SK-N-SH (cell line): ENCODE measurements at regions not wholly inside any gene's neighbourhood (a gene's known extent, or its start where the extent isn't known, plus 50 kb on each side); places are given as distances from the start of the nearest gene placed in this dataset.
A peak's percentile ranks its signal among the peaks of the same experiment; 100 is the strongest.

Experiments used
- CTCF ChIA-PET: fragments of 300-600, 350-600 bp; formaldehyde crosslinking; extraction: SDS; loops from one replicate; lab custom pipeline; 2021; lab: Yijun Ruan, JAX
- POLR2A ChIA-PET: fragments of 350-600 bp; sonication (Branson Sonifier 250); formaldehyde crosslinking; extraction: SDS; loops from one replicate; lab custom pipeline; 2020; ENCODE audit warnings: antibody characterized with exemption, inconsistent platforms; lab: Yijun Ruan, JAX
- DNase-seq: peaks from one replicate; pipeline ENCODE4 v3.0.0; 2012
- H2AFZ ChIP-seq: fragments of 200-600 bp; sonication (generic); 2 replicates; pipeline ENCODE4 v1.8.1; 2016; ENCODE audit warnings: antibody characterized with exemption, mild to moderate bottlenecking, low read depth
- H3F3A ChIP-seq: fragments of 200-600 bp; sonication (generic); replicated peaks from 2 replicates; pipeline ENCODE3; 2016; ENCODE audit warnings: antibody characterized with exemption, mild to moderate bottlenecking; ENCODE audit not compliant: insufficient read depth
- H3K27ac ChIP-seq, 2 experiments: fragments of 200-500 bp in 1 of 2; fragments of 200-600 bp in 1 of 2; sonication (Bioruptor generic) in 1 of 2; sonication (generic), shearing (Covaris generic) in 1 of 2; 2 replicates each; pipeline versions ENCODE4 v1.5.1 to v1.6.1; 2014 to 2016; ENCODE audit warnings: low read depth in 2 of 2, inconsistent platforms in 1 of 2, low read length in 1 of 2, mild to moderate bottlenecking in 1 of 2, mixed read lengths in 1 of 2
- H3K27me3 ChIP-seq: fragments of 200-600 bp; sonication (generic), shearing (Covaris generic); 2 replicates; pipeline ENCODE4 v1.6.1; 2016; ENCODE audit warnings: mixed run types; ENCODE audit not compliant: insufficient read depth
- H3K36me3 ChIP-seq, 2 experiments: fragments of 200-500 bp in 1 of 2; fragments of 200-600 bp in 1 of 2; sonication (Bioruptor generic) in 1 of 2; sonication (generic) in 1 of 2; replicated peaks in 1 of 2; 2 replicates each; pipeline versions ENCODE3 to v1.5.1; 2014 to 2016; ENCODE audit warnings: low read length in 1 of 2, mild to moderate bottlenecking in 1 of 2; ENCODE audit not compliant: insufficient read depth in 2 of 2, control insufficient read depth in 1 of 2
- H3K4me1 ChIP-seq, 2 experiments: fragments of 200-500 bp in 1 of 2; fragments of 200-600 bp in 1 of 2; sonication (Bioruptor generic) in 1 of 2; sonication (generic), shearing (Covaris generic) in 1 of 2; 2 replicates each; pipeline versions ENCODE4 v1.5.1 to v1.6.1; 2014 to 2016; ENCODE audit warnings: low read depth in 1 of 2, low read length in 1 of 2, mixed run types in 1 of 2; ENCODE audit not compliant: insufficient read depth in 2 of 2, control insufficient read depth in 1 of 2
- H3K4me2 ChIP-seq: fragments of 200-600 bp; sonication (generic), shearing (Covaris generic); 2 replicates; pipeline ENCODE4 v1.6.1; 2017; ENCODE audit warnings: mixed run types
- H3K4me3 ChIP-seq, 2 experiments: fragments of 200-500 bp in 1 of 2; fragments of 200-600 bp in 1 of 2; sonication (Bioruptor generic) in 1 of 2; sonication (generic), shearing (Covaris generic) in 1 of 2; 2 replicates each; pipeline versions ENCODE4 v1.5.1 to v1.8.1; 2014 to 2016; ENCODE audit warnings: low read depth in 2 of 2, inconsistent platforms in 1 of 2, low read length in 1 of 2, mild to moderate bottlenecking in 1 of 2, mixed read lengths in 1 of 2, moderate library complexity in 1 of 2
- H3K79me2 ChIP-seq: fragments of 200-600 bp; sonication (generic); 2 replicates; pipeline ENCODE4 v1.8.1; 2017; ENCODE audit warnings: mild to moderate bottlenecking; ENCODE audit not compliant: insufficient read depth
- H3K9ac ChIP-seq: fragments of 200-600 bp; sonication (generic); 2 replicates; pipeline ENCODE4 v1.6.1; 2017; ENCODE audit warnings: mixed run types
- H3K9me2 ChIP-seq: fragments of 200-600 bp; sonication (generic); 2 replicates; pipeline ENCODE4 v1.6.1; 2017; ENCODE audit warnings: mixed run types
- H3K9me3 ChIP-seq: fragments of 200-600 bp; sonication (generic); 2 replicates; pipeline ENCODE4 v1.6.1; 2017; ENCODE audit warnings: mixed run types, mild to moderate bottlenecking, moderate library complexity
- H4K20me1 ChIP-seq: fragments of 200-600 bp; sonication (generic); 2 replicates; pipeline ENCODE4 v1.6.1; 2017; ENCODE audit warnings: mild to moderate bottlenecking, mixed run types; ENCODE audit not compliant: insufficient read depth
- CTCF ChIP-seq: fragments of 200-600 bp; sonication (generic); IDR thresholded peaks from 2 replicates; pipeline ENCODE4 v1.6.1; 2017; ENCODE audit warnings: antibody characterized with exemption, mild to moderate bottlenecking, moderate library complexity
- EP300 ChIP-seq, 2 experiments: IDR thresholded peaks; 2 replicates each; pipeline versions ENCODE4 v1.4.0 to v1.6.1; 2012; ENCODE audit warnings: borderline replicate concordance in 1 of 2, low read depth in 1 of 2, low read length in 1 of 2
- FOSL2 ChIP-seq: IDR thresholded peaks from 2 replicates; pipeline ENCODE4 v1.4.0; 2012; ENCODE audit warnings: low read depth, mild to moderate bottlenecking, moderate library complexity, borderline replicate concordance
- FOXJ3 ChIP-seq: sonication (generic); formaldehyde crosslinking; IDR thresholded peaks from 2 replicates; pipeline ENCODE4 v1.5.1; 2020; ENCODE audit warnings: mild to moderate bottlenecking, missing genetic modification reagents
- JUND ChIP-seq: IDR thresholded peaks from 2 replicates; pipeline ENCODE4 v1.4.0; 2012
- NRF1 ChIP-seq: IDR thresholded peaks from 2 replicates; pipeline ENCODE4 v1.6.1; 2012; ENCODE audit warnings: low read depth, mild to moderate bottlenecking, low read length
- POLR2AphosphoS5 ChIP-seq: IDR thresholded peaks from 2 replicates; pipeline ENCODE4 v1.6.1; 2012; ENCODE audit warnings: low read depth, low read length
- RAD21 ChIP-seq: IDR thresholded peaks from 2 replicates; pipeline ENCODE4 v1.6.1; 2012; ENCODE audit warnings: mild to moderate bottlenecking, low read length
- RCOR1 ChIP-seq: fragments of 150-350 bp; IDR thresholded peaks from 2 replicates; pipeline ENCODE4 v1.6.1; 2017; ENCODE audit warnings: antibody characterized with exemption, low read length
- RFX5 ChIP-seq: IDR thresholded peaks from 2 replicates; pipeline ENCODE4 v1.6.1; 2012; ENCODE audit warnings: mild to moderate bottlenecking, improper control_type of control experiment, low read length
- RXRA ChIP-seq: IDR thresholded peaks from 2 replicates; pipeline ENCODE4 v1.4.0; 2012; ENCODE audit warnings: low read depth, mild to moderate bottlenecking, borderline replicate concordance
- SMC3 ChIP-seq: IDR thresholded peaks from 2 replicates; pipeline ENCODE4 v1.6.1; 2012; ENCODE audit warnings: low read depth, low read length, improper control_type of control experiment
- TCF12 ChIP-seq: IDR thresholded peaks from 2 replicates; pipeline ENCODE4 v1.4.0; 2012
- USF1 ChIP-seq: IDR thresholded peaks from 2 replicates; pipeline ENCODE4 v1.4.0; 2012; ENCODE audit warnings: low read depth, borderline replicate concordance
- YY1 ChIP-seq: IDR thresholded peaks from 2 replicates; pipeline ENCODE4 v1.4.0; 2012; ENCODE audit warnings: low read depth, mild to moderate bottlenecking
- WGBS: methylation state at CpG from one replicate; pipeline ENCODE4 v1.1.6; 2017; ENCODE audit warnings: low lambda C conversion rate; 5-methylcytosine and 5-hydroxymethylcytosine counted together
- TF ChIP-seq, protein P1 (sequence below): IDR thresholded peaks from 2 replicates; pipeline ENCODE4 v1.4.0; 2012; ENCODE audit warnings: low read depth
- TF ChIP-seq, protein P2 (sequence below): IDR thresholded peaks from 2 replicates; pipeline ENCODE4 v1.6.1; 2012; ENCODE audit warnings: mild to moderate bottlenecking, low read depth, low read length, moderate library complexity
- TF ChIP-seq, protein P3 (sequence below): IDR thresholded peaks from 2 replicates; pipeline ENCODE4 v1.4.0; 2012; ENCODE audit warnings: low read depth, borderline replicate concordance

DNA sequence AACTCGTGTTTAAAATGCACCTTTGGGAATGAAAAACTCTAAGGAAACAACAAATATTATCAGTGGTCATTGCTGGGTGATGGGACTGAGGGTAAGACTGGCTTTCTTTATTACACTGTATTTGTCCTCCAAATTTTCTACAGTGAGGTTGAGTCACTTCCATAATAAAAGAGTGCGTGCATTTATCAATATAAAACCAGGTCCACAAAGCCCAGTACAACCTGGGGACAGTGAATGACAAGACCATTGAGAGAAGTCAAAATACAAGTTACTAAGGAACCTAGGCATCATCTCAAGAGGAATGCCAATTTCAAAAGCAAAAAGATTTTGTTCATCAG is 76.4 kb downstream of the MAGED4 start:
- 15% methylated on average over 2 of the region's 2 CpGs for WGBS
- Histone ChIP-seq H3K36me3 (no peaks in the 10 kb centered on the region), H3K4me1 (peaks cover 0 to 8% of the 10 kb centered on the region in 2 experiments; a peak in 2 of 4 replicates), H3K27ac (no peak overlapping the region; a peak in 1 of 4 replicates), H3F3A (no peaks in the 10 kb centered on the region), H3K4me3 (peak overlapping the region; percentile 74 to 83), H3K79me2 (no peaks in the 10 kb centered on the region), H3K9me2 (no peaks in the 10 kb centered on the region), H3K27me3 (no peaks in the 10 kb centered on the region), H3K9ac (no peak overlapping the region), H4K20me1 (no peaks in the 10 kb centered on the region), H3K4me2 (peak overlapping the region; percentile 72), H2AFZ (peak overlapping the region; percentile 91), H3K9me3 (no peaks in the 10 kb centered on the region)
- TF ChIP-seq SMC3 (no peak), RFX5 (no peak), NRF1 (no peak), USF1 (no peak), JUND (no peak), TCF12 (no peak), EP300 (IDR thresholded peaks at IDR 0.05; ENCODE audit: borderline replicate concordance in 1 of 2, low read depth in 1 of 2, low read length in 1 of 2) (no peak), YY1 (no peak), RAD21 (no peak), FOXJ3 (no peak)
- POLR2A ChIA-PET, result no interaction called here
- DNase-seq, result no peak
- CTCF ChIA-PET, result interaction anchor here (0.6 to 1.7 kb wide), 12 partner anchors 11 to 776 kb away, joined by 3 to 14 read pairs (median 4); no protein-coding TSS in a partner anchor

DNA sequence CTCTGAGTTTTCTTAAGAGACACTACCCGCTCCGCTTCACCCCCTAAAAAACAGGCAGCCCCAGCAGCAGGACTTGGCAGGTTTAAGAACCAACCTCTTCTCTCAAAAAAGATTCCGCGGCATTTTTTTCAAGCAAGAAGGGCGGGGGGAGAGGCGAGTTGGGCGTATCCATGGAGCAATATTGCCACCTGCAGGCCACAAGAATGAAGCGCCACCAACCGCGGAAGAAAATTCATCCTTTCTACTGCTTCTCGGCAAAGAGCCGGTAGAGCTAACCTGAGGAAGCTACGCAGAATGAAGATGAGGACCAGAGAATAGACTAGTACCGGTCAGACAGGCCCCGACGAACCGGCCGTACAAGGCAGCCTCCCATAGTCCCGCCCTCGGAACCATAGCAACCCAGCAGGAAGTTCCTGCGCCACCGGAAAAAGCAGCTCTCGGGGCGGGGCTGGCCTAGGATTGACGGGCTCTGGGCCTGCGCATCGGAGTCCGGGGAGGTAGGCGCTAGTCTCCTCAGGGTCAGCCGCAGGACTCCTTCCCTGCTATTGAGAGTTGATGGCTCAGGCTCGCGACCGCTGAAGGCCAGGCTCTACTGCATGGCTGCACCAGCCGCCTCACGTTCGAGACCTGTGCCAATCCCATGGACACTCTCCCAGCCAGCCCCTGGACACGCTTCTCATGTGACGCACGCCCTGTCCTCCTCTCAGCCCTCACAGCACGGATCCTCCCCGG is 76.9 kb downstream of the MAGED4 start:
- Histone ChIP-seq H3K4me3 (peak overlapping the region; percentile 74 to 83), H2AFZ (peak overlapping the region; percentile 91), H3K4me2 (peak overlapping the region; percentile 72), H3K27ac (peak overlapping the region; percentile 75 to 91), H3K9me2 (no peaks in the 10 kb centered on the region), H3F3A (no peaks in the 10 kb centered on the region), H4K20me1 (no peaks in the 10 kb centered on the region), H3K79me2 (no peaks in the 10 kb centered on the region), H3K9ac (peak overlapping the region; percentile 67), H3K36me3 (no peaks in the 10 kb centered on the region), H3K9me3 (no peaks in the 10 kb centered on the region), H3K4me1 (peaks cover 0 to 8% of the 10 kb centered on the region in 2 experiments; a peak in 2 of 4 replicates), H3K27me3 (peaks cover 4% of the 10 kb centered on the region; the same call in 1 of the 2 replicates)
- 1% methylated on average over 27 of the region's 41 CpGs for WGBS
- POLR2A ChIA-PET, result no interaction called here
- CTCF ChIA-PET, result interaction anchor here (0.6 to 1.7 kb wide), 17 partner anchors 11 to 791 kb away, joined by 3 to 14 read pairs (median 4); no protein-coding TSS in a partner anchor
- DNase-seq, result peak; percentile 87
- TF ChIP-seq, protein P1, sequence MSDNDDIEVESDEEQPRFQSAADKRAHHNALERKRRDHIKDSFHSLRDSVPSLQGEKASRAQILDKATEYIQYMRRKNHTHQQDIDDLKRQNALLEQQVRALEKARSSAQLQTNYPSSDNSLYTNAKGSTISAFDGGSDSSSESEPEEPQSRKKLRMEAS, result 0 out of 2 replicates have a peak, but pooled peaks have one; percentile 21
- TF ChIP-seq FOSL2 (no peak), POLR2AphosphoS5 (peak; percentile 80), RAD21 (peak; percentile 94), SMC3 (peak; percentile 65), RXRA (no peak), FOXJ3 (no peak), CTCF (peak; percentile 100), EP300 (IDR thresholded peaks at IDR 0.05; ENCODE audit: borderline replicate concordance in 1 of 2, low read depth in 1 of 2, low read length in 1 of 2) (peak; percentile 8 to 24; a peak in 2 of 4 replicates), RCOR1 (peak; percentile 17; the same call in 1 of the 2 replicates)
- TF ChIP-seq, protein P2, sequence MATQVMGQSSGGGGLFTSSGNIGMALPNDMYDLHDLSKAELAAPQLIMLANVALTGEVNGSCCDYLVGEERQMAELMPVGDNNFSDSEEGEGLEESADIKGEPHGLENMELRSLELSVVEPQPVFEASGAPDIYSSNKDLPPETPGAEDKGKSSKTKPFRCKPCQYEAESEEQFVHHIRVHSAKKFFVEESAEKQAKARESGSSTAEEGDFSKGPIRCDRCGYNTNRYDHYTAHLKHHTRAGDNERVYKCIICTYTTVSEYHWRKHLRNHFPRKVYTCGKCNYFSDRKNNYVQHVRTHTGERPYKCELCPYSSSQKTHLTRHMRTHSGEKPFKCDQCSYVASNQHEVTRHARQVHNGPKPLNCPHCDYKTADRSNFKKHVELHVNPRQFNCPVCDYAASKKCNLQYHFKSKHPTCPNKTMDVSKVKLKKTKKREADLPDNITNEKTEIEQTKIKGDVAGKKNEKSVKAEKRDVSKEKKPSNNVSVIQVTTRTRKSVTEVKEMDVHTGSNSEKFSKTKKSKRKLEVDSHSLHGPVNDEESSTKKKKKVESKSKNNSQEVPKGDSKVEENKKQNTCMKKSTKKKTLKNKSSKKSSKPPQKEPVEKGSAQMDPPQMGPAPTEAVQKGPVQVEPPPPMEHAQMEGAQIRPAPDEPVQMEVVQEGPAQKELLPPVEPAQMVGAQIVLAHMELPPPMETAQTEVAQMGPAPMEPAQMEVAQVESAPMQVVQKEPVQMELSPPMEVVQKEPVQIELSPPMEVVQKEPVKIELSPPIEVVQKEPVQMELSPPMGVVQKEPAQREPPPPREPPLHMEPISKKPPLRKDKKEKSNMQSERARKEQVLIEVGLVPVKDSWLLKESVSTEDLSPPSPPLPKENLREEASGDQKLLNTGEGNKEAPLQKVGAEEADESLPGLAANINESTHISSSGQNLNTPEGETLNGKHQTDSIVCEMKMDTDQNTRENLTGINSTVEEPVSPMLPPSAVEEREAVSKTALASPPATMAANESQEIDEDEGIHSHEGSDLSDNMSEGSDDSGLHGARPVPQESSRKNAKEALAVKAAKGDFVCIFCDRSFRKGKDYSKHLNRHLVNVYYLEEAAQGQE, result no peak
- TF ChIP-seq, protein P3, sequence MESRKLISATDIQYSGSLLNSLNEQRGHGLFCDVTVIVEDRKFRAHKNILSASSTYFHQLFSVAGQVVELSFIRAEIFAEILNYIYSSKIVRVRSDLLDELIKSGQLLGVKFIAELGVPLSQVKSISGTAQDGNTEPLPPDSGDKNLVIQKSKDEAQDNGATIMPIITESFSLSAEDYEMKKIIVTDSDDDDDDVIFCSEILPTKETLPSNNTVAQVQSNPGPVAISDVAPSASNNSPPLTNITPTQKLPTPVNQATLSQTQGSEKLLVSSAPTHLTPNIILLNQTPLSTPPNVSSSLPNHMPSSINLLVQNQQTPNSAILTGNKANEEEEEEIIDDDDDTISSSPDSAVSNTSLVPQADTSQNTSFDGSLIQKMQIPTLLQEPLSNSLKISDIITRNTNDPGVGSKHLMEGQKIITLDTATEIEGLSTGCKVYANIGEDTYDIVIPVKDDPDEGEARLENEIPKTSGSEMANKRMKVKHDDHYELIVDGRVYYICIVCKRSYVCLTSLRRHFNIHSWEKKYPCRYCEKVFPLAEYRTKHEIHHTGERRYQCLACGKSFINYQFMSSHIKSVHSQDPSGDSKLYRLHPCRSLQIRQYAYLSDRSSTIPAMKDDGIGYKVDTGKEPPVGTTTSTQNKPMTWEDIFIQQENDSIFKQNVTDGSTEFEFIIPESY, result 0 out of 2 replicates have a peak, but pooled peaks have one; percentile 8
